ENCODE measurements at regions not wholly inside any gene's neighbourhood (a gene's known extent, or its start where the extent isn't known, plus 50 kb on each side); places are given as distances from the start of the nearest gene placed in this dataset.

DNA sequence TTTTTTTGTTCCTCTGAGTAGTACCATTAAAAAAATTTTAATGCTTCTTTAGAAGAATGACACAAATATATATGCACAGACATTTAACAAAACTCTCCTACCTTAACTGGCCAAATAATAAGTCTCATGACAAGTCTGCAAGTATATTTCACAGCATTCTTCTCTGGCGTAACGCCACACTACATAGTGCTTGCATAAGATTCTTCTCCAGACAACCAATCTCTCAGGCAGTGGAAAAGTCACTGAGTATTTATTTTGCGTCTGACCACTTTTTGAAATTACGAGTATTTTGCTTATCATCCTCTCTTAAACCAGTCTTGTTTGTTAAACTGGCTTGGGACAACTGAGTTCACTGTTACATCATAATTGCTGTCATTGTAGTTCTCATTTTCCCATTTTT, 749.2 kb downstream of the ADCYAP1 start:
- TF ChIP-seq ELF4 (IDR thresholded peaks at IDR 0.05) (no peak), FOXM1 (IDR thresholded peaks at IDR 0.05; ENCODE audit: borderline replicate concordance) (no peak), BHLHE40 (IDR thresholded peaks at IDR 0.05; ENCODE audit: borderline replicate concordance) (no peak), LEF1 (IDR thresholded peaks at IDR 0.05; ENCODE audit: borderline replicate concordance) (no peak), ARNT (IDR thresholded peaks at IDR 0.05) (no peak), SUZ12 (IDR thresholded peaks at IDR 0.05) (no peak)

Measured in HEK293T (cell line).